Testis (tissue), 2 donors: ENCODE measurements at regions not wholly inside any gene's neighbourhood (a gene's known extent, or its start where the extent isn't known, plus 50 kb on each side); places are given as distances from the start of the nearest gene placed in this dataset.
"Not testable (repeated sequence)": the region's sequence is repeated elsewhere in the genome, so short reads cannot be mapped to it uniquely, and the experiment has no call there.

Experiments used
- DNase-seq: peaks from one replicate; pipeline ENCODE4 v3.0.0-alpha.2; 2019
- H3K27ac ChIP-seq, 2 donors: fragments of 200-600 bp; sonication (generic); one replicate each; pipeline ENCODE4 v1.5.1; 2019
- H3K27me3 ChIP-seq: fragments of 200-600 bp; sonication (generic); one replicate; pipeline ENCODE4 v1.5.1; 2019
- H3K36me3 ChIP-seq: fragments of 200-600 bp; sonication (generic); one replicate; pipeline ENCODE4 v1.5.1; 2017; ENCODE audit warnings: low read depth; ENCODE audit errors: missing control alignments
- H3K4me1 ChIP-seq: fragments of 200-600 bp; sonication (generic); one replicate; pipeline ENCODE4 v1.5.1; 2019
- H3K4me3 ChIP-seq, 2 donors: fragments of 200-600 bp; sonication (generic); one replicate each; pipeline ENCODE4 v1.5.1; 2017 to 2019
- H3K9me3 ChIP-seq: fragments of 200-600 bp; sonication (generic); one replicate; pipeline ENCODE4 v1.5.1; 2017
- POLR2A ChIP-seq: fragments of 450-650 bp; IDR thresholded peaks from one replicate; pipeline ENCODE4 v1.6.1; 2017; ENCODE audit warnings: antibody characterized with exemption, mild to moderate bottlenecking, moderate library complexity
- WGBS, 2 donors: methylation state at CpG; one replicate each; pipeline ENCODE4 v1.1.5; 2018; 5-methylcytosine and 5-hydroxymethylcytosine counted together
- intact Hi-C: fragments of 100-400 bp; cut with DNase I; formaldehyde crosslinking; loops from one replicate; pipeline ENCODE4 v1.15.1; 2023; ENCODE audit warnings: low total_unique reads
- TF ChIP-seq, protein P1 (sequence below), 3 experiments: fragments of 450-650 bp in 2 of 3; fragments of 200-600 bp in 1 of 3; sonication (generic) in 1 of 3; IDR thresholded peaks; one replicate each; pipeline ENCODE4 v1.5.1; 2016 to 2019; ENCODE audit warnings: antibody characterized with exemption in 3 of 3, mild to moderate bottlenecking in 2 of 3, moderate library complexity in 1 of 3

DNA sequence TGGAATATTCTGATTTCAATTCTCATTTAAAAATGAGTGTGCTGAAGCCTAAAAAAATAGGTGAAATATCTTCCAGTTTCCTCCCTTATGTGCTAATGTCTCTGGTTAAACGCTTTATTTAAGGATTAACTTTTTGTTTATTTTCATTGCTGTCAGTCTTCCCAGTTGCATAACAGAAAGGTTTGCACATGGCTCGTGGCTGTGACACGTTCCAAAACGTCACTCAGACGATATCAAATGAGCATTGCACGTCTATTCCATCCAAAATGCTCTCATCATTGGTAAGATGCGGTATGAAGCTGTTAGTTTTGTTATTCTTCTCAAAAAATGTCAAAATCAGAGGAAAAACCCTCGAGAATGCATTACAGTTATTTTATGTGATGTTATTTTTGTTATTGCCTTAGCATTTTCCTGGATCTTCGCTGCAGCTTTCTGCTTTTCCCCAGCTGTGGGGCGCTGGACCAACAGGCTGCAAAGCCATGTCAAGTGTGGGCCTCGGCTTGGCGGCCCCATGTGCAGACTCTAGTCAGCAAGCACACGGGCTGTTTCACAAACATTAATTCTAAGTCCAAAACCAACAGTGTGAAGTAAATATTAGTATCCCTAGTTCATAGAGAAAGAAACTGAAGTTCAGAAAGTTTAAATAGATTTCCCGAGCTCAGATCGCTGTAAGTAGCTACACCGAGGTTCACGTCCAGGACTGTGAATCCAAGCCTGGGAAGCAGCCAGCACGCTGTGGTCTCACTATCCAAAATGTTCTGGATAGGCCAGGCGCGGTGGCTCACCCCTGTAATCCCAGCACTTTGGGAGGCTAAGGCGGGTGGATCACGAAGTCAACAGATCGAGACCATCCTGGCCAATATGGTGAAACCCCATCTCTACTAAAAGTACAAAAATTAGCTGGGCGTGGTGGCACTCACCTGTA is 793.4 kb upstream of the FRG1 start:
- Histone ChIP-seq H3K27me3 (no peaks in the 10 kb centered on the region), H3K9me3 (no peaks in the 10 kb centered on the region), H3K4me1 (no peaks in the 10 kb centered on the region), H3K4me3 (no peak overlapping the region), H3K36me3 (no peaks in the 10 kb centered on the region), H3K27ac (no peak overlapping the region)
- no peak for DNase-seq
- intact Hi-C loops = no loop called here
- TF ChIP-seq POLR2A = no peak
- TF ChIP-seq, protein P1, sequence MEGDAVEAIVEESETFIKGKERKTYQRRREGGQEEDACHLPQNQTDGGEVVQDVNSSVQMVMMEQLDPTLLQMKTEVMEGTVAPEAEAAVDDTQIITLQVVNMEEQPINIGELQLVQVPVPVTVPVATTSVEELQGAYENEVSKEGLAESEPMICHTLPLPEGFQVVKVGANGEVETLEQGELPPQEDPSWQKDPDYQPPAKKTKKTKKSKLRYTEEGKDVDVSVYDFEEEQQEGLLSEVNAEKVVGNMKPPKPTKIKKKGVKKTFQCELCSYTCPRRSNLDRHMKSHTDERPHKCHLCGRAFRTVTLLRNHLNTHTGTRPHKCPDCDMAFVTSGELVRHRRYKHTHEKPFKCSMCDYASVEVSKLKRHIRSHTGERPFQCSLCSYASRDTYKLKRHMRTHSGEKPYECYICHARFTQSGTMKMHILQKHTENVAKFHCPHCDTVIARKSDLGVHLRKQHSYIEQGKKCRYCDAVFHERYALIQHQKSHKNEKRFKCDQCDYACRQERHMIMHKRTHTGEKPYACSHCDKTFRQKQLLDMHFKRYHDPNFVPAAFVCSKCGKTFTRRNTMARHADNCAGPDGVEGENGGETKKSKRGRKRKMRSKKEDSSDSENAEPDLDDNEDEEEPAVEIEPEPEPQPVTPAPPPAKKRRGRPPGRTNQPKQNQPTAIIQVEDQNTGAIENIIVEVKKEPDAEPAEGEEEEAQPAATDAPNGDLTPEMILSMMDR (IDR thresholded peaks at IDR 0.05) = no peak
- 77 to 83% methylated on average over 23 to 24 of the region's 24 CpGs for WGBS, 2 donors

DNA sequence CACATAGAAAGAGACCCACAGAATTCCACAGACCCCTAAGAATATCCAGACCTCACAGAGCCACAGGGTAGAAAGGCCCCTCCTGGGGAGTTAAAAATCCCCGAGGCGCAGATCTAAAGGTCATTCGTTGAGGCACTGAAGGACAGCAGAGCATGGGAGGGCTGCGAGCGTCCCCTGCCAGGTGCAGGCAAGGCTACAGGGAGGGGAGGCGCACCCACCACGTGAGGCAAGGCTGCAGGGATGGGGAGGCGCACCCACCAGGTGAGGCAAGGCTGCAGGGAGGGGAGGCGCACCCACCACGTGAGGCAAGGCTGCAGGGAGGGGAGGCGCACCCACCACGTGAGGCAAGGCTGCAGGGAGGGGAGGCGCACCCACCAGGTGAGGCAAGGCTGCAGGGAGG is 785.6 kb upstream of the FRG1 start:
- WGBS, 2 donors = 41 to 71% methylated on average over 6 to 9 of the region's 13 CpGs
- H3K4me1 ChIP-seq, intact Hi-C loops, H3K4me3 ChIP-seq, DNase-seq, H3K36me3 ChIP-seq, H3K27ac ChIP-seq, H3K27me3 ChIP-seq, H3K9me3 ChIP-seq: not testable (repeated sequence)

DNA sequence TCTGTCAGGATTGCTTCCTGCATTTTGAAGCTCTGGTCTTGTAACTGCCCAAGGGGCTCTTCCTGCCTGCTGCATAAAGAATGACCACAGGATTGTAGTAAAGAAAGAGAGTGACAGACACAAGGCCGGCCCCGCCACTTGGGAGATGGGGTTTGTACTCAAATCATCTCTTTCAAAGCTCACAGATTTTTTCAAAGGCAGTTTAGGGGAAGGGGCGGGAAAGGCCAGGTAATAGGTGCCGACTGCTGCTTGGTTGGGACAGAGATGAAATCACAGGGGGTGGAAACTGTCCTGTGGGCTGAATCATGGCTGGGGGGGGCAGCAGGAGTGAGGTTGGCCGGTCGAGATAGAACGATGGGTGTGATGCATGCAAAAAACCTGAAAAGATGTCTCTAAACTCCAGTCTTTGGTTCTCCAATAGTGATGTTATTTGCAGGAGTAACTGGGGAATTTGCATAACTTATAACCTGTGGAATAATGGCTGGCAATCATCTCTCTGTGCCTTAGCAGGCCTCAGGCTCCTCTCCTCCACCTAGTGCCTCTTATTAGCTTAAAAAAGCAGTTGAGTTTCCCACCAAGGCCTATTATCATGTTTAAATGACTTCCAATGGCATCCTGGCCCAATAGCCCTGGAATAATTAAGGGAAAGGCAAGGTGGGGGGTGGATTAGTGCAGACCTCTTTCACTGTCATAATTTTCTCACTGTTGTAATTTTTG is 778.4 kb upstream of the FRG1 start:
- Histone ChIP-seq H3K4me3 (no peak overlapping the region), H3K4me1 (no peaks in the 10 kb centered on the region), H3K27me3 (no peaks in the 10 kb centered on the region), H3K9me3 (no peaks in the 10 kb centered on the region), H3K36me3 (no peaks in the 10 kb centered on the region), H3K27ac (no peak overlapping the region)
- intact Hi-C loops = no loop called here
- DNase-seq = no peak
- WGBS, 2 donors = 80 to 92% methylated on average over 7 of the region's 7 CpGs
- TF ChIP-seq, protein P1 (IDR thresholded peaks at IDR 0.05) = no peak

GRCh38 chr4:189162888-189163287 is 777.8 kb upstream of the FRG1 start:
- Histone ChIP-seq H3K4me1 (no peaks in the 10 kb centered on the region), H3K4me3 (no peak overlapping the region), H3K27me3 (no peaks in the 10 kb centered on the region), H3K27ac (no peak overlapping the region), H3K9me3 (no peaks in the 10 kb centered on the region), H3K36me3 (no peaks in the 10 kb centered on the region)
- intact Hi-C loops = no loop called here
- TF ChIP-seq, protein P1 (IDR thresholded peaks at IDR 0.05) = no peak
- TF ChIP-seq POLR2A = no peak
- DNase-seq = no peak

DNA sequence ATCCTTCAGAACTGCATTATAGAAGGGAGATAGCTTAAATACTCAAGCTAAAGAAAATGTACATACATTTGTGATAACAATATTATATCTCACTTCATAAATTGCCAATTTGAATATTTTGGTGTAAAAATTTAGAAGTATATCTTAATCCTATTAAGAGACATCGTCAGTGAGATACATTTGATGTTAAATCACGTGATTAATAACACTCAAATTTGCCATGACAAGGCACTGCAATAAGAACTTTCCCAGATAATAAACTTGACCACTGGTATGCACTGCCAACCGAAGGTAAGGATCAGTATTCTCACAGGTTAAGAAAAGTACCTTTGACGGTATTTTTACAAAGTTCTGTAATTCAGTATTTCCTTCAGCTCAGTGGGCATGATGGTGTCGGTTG is 764.7 kb upstream of the FRG1 start:
- H3K4me1 ChIP-seq = no peaks in the 10 kb centered on the region
- WGBS, 2 donors = 88 to 95% methylated on average over 5 of the region's 5 CpGs
- no peaks in the 10 kb centered on the region for H3K27me3 ChIP-seq
- H3K36me3 ChIP-seq = no peaks in the 10 kb centered on the region
- H3K4me3 ChIP-seq = no peak overlapping the region
- intact Hi-C loops = no loop called here
- TF ChIP-seq, protein P1 (IDR thresholded peaks at IDR 0.05) = no peak
- TF ChIP-seq POLR2A = no peak
- no peak for DNase-seq
- H3K27ac ChIP-seq = no peak overlapping the region
- no peaks in the 10 kb centered on the region for H3K9me3 ChIP-seq
